GM12875 (cell line): ENCODE measurements at regions not wholly inside any gene's neighbourhood (a gene's known extent, or its start where the extent isn't known, plus 50 kb on each side); places are given as distances from the start of the nearest gene placed in this dataset.

ENCODE experiments used
- H3K4me3 ChIP-seq: one replicate; pipeline ENCODE4 v1.5.1; 2011; ENCODE audit warnings: low read depth, low read length, control low read depth
- TF ChIP-seq, protein P1 (sequence below): IDR thresholded peaks from 2 replicates; pipeline ENCODE4 v1.5.1; 2011; ENCODE audit warnings: low read depth, mild to moderate bottlenecking, control low read depth, inconsistent platforms, low read length, moderate library complexity, borderline replicate concordance; ENCODE audit not compliant: insufficient read depth

- TF ChIP-seq, protein P1, sequence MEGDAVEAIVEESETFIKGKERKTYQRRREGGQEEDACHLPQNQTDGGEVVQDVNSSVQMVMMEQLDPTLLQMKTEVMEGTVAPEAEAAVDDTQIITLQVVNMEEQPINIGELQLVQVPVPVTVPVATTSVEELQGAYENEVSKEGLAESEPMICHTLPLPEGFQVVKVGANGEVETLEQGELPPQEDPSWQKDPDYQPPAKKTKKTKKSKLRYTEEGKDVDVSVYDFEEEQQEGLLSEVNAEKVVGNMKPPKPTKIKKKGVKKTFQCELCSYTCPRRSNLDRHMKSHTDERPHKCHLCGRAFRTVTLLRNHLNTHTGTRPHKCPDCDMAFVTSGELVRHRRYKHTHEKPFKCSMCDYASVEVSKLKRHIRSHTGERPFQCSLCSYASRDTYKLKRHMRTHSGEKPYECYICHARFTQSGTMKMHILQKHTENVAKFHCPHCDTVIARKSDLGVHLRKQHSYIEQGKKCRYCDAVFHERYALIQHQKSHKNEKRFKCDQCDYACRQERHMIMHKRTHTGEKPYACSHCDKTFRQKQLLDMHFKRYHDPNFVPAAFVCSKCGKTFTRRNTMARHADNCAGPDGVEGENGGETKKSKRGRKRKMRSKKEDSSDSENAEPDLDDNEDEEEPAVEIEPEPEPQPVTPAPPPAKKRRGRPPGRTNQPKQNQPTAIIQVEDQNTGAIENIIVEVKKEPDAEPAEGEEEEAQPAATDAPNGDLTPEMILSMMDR = no peak
- H3K4me3 ChIP-seq = no peak overlapping the region
Observed at GRCh38 chr1:209059376-209059775, 524.1 kb upstream of the CAMK1G start.

- H3K4me3 ChIP-seq = no peak overlapping the region
- TF ChIP-seq, protein P1 = no peak
Observed at GRCh38 chr1:209059981-209060380, 523.5 kb upstream of the CAMK1G start.

GRCh38 chr1:209062081-209062620 lies 521.4 kb upstream of the CAMK1G start:
- no peak overlapping the region for H3K4me3 ChIP-seq
- TF ChIP-seq, protein P1 = no peak

- no peak overlapping the region for H3K4me3 ChIP-seq
- TF ChIP-seq, protein P1 = no peak
Observed at GRCh38 chr1:209062863-209063262, 520.7 kb upstream of the CAMK1G start.

DNA sequence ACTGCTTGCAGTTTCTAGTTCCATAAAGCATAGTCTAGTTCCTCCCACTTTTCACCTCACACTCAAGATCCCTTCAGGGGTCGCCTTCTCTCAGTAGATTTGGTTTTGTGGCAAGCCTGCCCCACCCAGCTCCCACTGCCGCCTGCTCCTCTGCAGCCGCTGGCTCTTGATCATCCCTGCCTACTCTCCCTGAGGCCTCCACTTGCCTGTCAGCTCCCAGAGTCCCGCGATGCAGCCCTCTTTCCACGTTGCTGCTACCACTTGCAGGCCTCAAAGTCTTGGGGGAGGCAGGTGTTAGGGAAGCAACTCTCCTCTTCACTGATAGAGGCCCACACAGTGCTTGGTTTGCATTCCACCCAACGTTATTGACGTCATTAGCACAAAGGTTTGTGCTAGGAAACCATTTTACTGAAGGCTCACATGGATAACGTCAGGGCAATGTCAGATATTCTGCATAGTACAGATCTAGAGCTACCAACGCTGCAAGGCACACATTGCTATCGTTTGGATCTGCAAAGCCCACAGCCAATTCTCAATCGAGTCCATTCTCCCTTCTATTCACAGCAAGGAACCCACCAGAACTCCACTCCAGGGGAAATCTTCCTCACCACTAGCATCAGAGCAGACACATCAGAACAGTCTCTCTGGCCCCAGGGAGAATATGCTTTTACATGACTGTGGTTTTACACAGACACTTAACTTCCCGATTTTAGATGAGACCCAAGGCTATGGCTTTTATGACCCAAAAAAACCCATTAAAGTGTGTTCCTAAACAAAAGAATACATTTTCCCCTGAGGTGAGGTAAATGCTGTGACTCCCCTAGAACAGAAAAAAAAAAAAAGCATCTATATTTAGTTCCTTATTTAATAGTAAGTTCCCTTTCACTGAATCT lies 519.5 kb upstream of the CAMK1G start:
- no peak overlapping the region for H3K4me3 ChIP-seq
- TF ChIP-seq, protein P1 = no peak

DNA sequence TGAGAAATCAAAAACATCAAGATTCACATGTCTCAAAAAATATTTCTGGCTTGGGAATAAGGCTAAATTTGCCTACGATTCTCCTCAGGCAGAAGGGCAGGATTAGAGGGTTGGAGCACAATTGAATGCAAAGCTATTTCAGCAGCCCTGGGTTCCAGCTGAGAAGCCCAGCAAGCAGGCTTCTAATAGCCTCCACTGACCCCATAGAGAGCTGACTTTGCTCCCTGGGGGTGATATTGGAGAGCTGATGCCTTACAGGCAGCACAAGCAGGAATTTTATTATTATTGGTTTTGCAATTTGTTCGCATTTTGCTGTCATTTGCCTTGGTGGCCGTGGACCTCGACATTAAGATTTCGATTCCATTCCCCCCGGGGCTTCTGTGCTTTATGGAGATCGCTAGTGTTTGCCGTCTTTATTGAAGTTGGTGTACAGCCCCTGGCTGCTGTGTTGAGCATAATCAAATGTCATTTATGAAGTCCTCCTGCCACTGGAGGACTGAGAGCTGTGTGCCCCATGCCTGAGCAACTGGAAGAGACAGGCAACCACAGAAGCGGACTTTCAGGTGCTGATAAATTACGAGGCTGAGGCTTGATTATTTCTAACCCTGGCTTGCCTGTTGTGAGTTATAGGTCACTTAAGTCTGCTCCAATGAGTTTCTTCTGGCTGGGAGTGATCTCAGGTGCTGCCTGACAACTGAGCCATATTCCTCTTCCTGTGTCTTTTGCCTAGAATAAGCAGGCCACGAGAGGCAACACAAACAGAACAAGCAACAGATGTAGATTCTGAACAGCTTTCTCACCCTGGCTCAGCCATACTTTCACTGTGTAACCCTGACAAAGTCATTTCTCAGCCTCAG lies 518.4 kb upstream of the CAMK1G start:
- no peak overlapping the region for H3K4me3 ChIP-seq

More for the DNA sequence above, 518.4 kb upstream of the CAMK1G start:
- TF ChIP-seq, protein P1 = no peak
